ENCODE measurements at regions not wholly inside any gene's neighbourhood (a gene's known extent, or its start where the extent isn't known, plus 50 kb on each side); places are given as distances from the start of the nearest gene placed in this dataset.
"Not testable (repeated sequence)": the region's sequence is repeated elsewhere in the genome, so short reads cannot be mapped to it uniquely, and the experiment has no call there.

GRCh38 chr7:6937746-6938145 is 111.7 kb upstream of the CCZ1B start:
- not testable (repeated sequence) for DNase-seq (ENCODE audit: extremely low read depth in 1 of 2, low read depth in 1 of 2)

- not testable (repeated sequence) for DNase-seq (ENCODE audit: extremely low read depth in 1 of 2, low read depth in 1 of 2)
Measured at GRCh38 chr7:6938284-6938683, 112.2 kb upstream of the CCZ1B start.

- DNase-seq (ENCODE audit: extremely low read depth in 1 of 2, low read depth in 1 of 2) = not testable (repeated sequence)
Measured at GRCh38 chr7:6939126-6939525, 113.1 kb upstream of the CCZ1B start.

- not testable (repeated sequence) for DNase-seq (ENCODE audit: extremely low read depth in 1 of 2, low read depth in 1 of 2)
Measured at GRCh38 chr7:6939896-6940295, 113.8 kb upstream of the CCZ1B start.

GRCh38 chr7:6946873-6947272 is 120.8 kb upstream of the CCZ1B start:
- not testable (repeated sequence) for DNase-seq (ENCODE audit: extremely low read depth in 1 of 2, low read depth in 1 of 2)

- not testable (repeated sequence) for DNase-seq (ENCODE audit: extremely low read depth in 1 of 2, low read depth in 1 of 2)
Measured at GRCh38 chr7:6950231-6950630, 124.2 kb upstream of the CCZ1B start.

GRCh38 chr7:6951553-6951952 is 125.5 kb upstream of the CCZ1B start:
- not testable (repeated sequence) for DNase-seq (ENCODE audit: extremely low read depth in 1 of 2, low read depth in 1 of 2)

GRCh38 chr7:6953138-6953797 is 127.2 kb upstream of the CCZ1B start:
- not testable (repeated sequence) for DNase-seq (ENCODE audit: extremely low read depth in 1 of 2, low read depth in 1 of 2)

- DNase-seq (ENCODE audit: extremely low read depth in 1 of 2, low read depth in 1 of 2) = not testable (repeated sequence)
Measured at GRCh38 chr7:6953798-6954181, 127.7 kb upstream of the CCZ1B start.

- DNase-seq (ENCODE audit: extremely low read depth in 1 of 2, low read depth in 1 of 2) = not testable (repeated sequence)
Measured at GRCh38 chr7:6955385-6955784, 129.3 kb upstream of the CCZ1B start.

- not testable (repeated sequence) for DNase-seq (ENCODE audit: extremely low read depth in 1 of 2, low read depth in 1 of 2)
Measured at GRCh38 chr7:6955990-6956566, 130.0 kb upstream of the CCZ1B start.

- not testable (repeated sequence) for DNase-seq (ENCODE audit: extremely low read depth in 1 of 2, low read depth in 1 of 2)
Measured at GRCh38 chr7:6958371-6958770, 132.3 kb upstream of the CCZ1B start.

GRCh38 chr7:6959942-6960341 is 133.9 kb upstream of the CCZ1B start:
- not testable (repeated sequence) for DNase-seq (ENCODE audit: extremely low read depth in 1 of 2, low read depth in 1 of 2)

- DNase-seq (ENCODE audit: extremely low read depth in 1 of 2, low read depth in 1 of 2) = not testable (repeated sequence)
Measured at GRCh38 chr7:6962871-6963270, 136.8 kb upstream of the CCZ1B start.

- peak; percentile 21 to 47 for DNase-seq (ENCODE audit: extremely low read depth in 1 of 2, low read depth in 1 of 2)
Measured at GRCh38 chr7:6965051-6965450, 139.0 kb upstream of the CCZ1B start.

- DNase-seq (ENCODE audit: extremely low read depth in 1 of 2, low read depth in 1 of 2) = not testable (repeated sequence)
Measured at GRCh38 chr7:6970180-6970579, 144.1 kb upstream of the CCZ1B start.

GRCh38 chr7:6974876-6975275 is 148.8 kb upstream of the CCZ1B start:
- not testable (repeated sequence) for DNase-seq (ENCODE audit: extremely low read depth in 1 of 2, low read depth in 1 of 2)

GRCh38 chr7:6975346-6975745 is 149.3 kb upstream of the CCZ1B start:
- DNase-seq (ENCODE audit: extremely low read depth in 1 of 2, low read depth in 1 of 2) = not testable (repeated sequence)

GRCh38 chr7:6977368-6977767 is 151.3 kb upstream of the CCZ1B start:
- not testable (repeated sequence) for DNase-seq (ENCODE audit: extremely low read depth in 1 of 2, low read depth in 1 of 2)

GRCh38 chr7:6978326-6978725 is 152.3 kb upstream of the CCZ1B start:
- DNase-seq (ENCODE audit: extremely low read depth in 1 of 2, low read depth in 1 of 2) = not testable (repeated sequence)

GRCh38 chr7:6979456-6979855 is 153.4 kb upstream of the CCZ1B start:
- DNase-seq (ENCODE audit: extremely low read depth in 1 of 2, low read depth in 1 of 2) = not testable (repeated sequence)

- not testable (repeated sequence) for DNase-seq (ENCODE audit: extremely low read depth in 1 of 2, low read depth in 1 of 2)
Measured at GRCh38 chr7:6982375-6982774, 156.3 kb upstream of the CCZ1B start.
